H1 (cell line): ENCODE measurements at regions not wholly inside any gene's neighbourhood (a gene's known extent, or its start where the extent isn't known, plus 50 kb on each side); places are given as distances from the start of the nearest gene placed in this dataset.

Experiments used
- CTCF ChIA-PET: fragments of 300-600 bp; sonication (Branson Sonifier 250); formaldehyde crosslinking; loops from one replicate; lab custom pipeline; 2021; ENCODE audit not compliant: partially characterized antibody; lab: Charles Lee
- POLR2A ChIA-PET: fragments of 300-600 bp; sonication (Branson Sonifier 250); formaldehyde crosslinking; loops from one replicate; lab custom pipeline; 2021; ENCODE audit warnings: inconsistent platforms; ENCODE audit not compliant: partially characterized antibody; lab: Charles Lee
- DNase-seq, 2 experiments: peaks; one replicate each; pipeline versions ENCODE4 v3.0.0 to v3.0.0-alpha.2; 2010 to 2022; ENCODE audit warnings: low spot score in 2 of 2, low read depth in 1 of 2, mixed read lengths in 1 of 2
- FAIRE-seq: peaks from 2 replicates; lab custom pipeline; 2011; peaks lifted over from hg19 to GRCh38; lab: Jason Lieb, UNC
- H2AFZ ChIP-seq: 2 replicates; pipeline ENCODE4 v1.8.1; 2012; ENCODE audit warnings: low read length, inconsistent platforms
- H2AK5ac ChIP-seq: 2 replicates; pipeline ENCODE4 v1.6.1; 2013; ENCODE audit warnings: low read depth, low read length
- H2BK120ac ChIP-seq: replicated peaks from 2 replicates; pipeline ENCODE3; 2013; ENCODE audit warnings: low read depth, low read length, inconsistent platforms
- H2BK12ac ChIP-seq: 2 replicates; pipeline ENCODE4 v1.6.1; 2013; ENCODE audit warnings: low read depth, low read length
- H2BK15ac ChIP-seq: 2 replicates; pipeline ENCODE4 v1.6.1; 2013; ENCODE audit warnings: low read length
- H2BK20ac ChIP-seq: 2 replicates; pipeline ENCODE4 v1.6.1; 2013; ENCODE audit warnings: low read length
- H2BK5ac ChIP-seq: 2 replicates; pipeline ENCODE4 v1.6.1; 2013; ENCODE audit warnings: low read depth, low read length
- H3K14ac ChIP-seq: 2 replicates; pipeline ENCODE4 v1.6.1; 2013; ENCODE audit warnings: inconsistent platforms; ENCODE audit not compliant: insufficient read length
- H3K18ac ChIP-seq: 2 replicates; pipeline ENCODE4 v1.6.1; 2013; ENCODE audit warnings: low read length; ENCODE audit errors: extremely low read depth
- H3K23ac ChIP-seq: 2 replicates; pipeline ENCODE4 v1.6.1; 2013; ENCODE audit warnings: inconsistent platforms; ENCODE audit not compliant: insufficient read length
- H3K23me2 ChIP-seq: 2 replicates; pipeline ENCODE4 v1.6.1; 2013; ENCODE audit warnings: low read depth, low read length
- H3K27ac ChIP-seq: 2 replicates; pipeline ENCODE4 v1.6.1; 2011; ENCODE audit warnings: low read depth, low read length, inconsistent platforms
- H3K27me3 ChIP-seq, 4 experiments: replicated peaks in 1 of 4; 1 replicate in 1 of 4; 2 replicates in 3 of 4; pipeline versions ENCODE4 v1.6.1 to v1.8.1; 2011 to 2013; ENCODE audit warnings: low read length in 3 of 4, mild to moderate bottlenecking in 3 of 4, inconsistent platforms in 2 of 4, mixed read lengths in 2 of 4, moderate library complexity in 1 of 4; ENCODE audit not compliant: control insufficient read depth in 3 of 4, insufficient read depth in 3 of 4; ENCODE audit errors: extremely low read depth in 1 of 4
- H3K36me3 ChIP-seq, 4 experiments: 2 replicates each; pipeline versions ENCODE4 v1.6.1 to v1.8.1; 2011 to 2013; ENCODE audit warnings: mild to moderate bottlenecking in 4 of 4, low read length in 3 of 4, moderate library complexity in 2 of 4, control low read depth in 1 of 4, inconsistent platforms in 1 of 4; ENCODE audit not compliant: insufficient read depth in 4 of 4, control insufficient read depth in 2 of 4
- H3K4ac ChIP-seq: replicated peaks from 2 replicates; pipeline ENCODE3; 2013; ENCODE audit warnings: low read length, low read depth, mixed read lengths, inconsistent platforms; ENCODE audit not compliant: insufficient read length
- H3K4me1 ChIP-seq, 4 experiments: replicated peaks in 1 of 4; 1 replicate in 1 of 4; 2 replicates in 3 of 4; pipeline versions ENCODE4 v1.6.1 to v1.8.1; 2011 to 2013; ENCODE audit warnings: low read length in 3 of 4, inconsistent platforms in 2 of 4, mixed read lengths in 1 of 4; ENCODE audit not compliant: insufficient read depth in 4 of 4, control insufficient read depth in 3 of 4
- H3K4me2 ChIP-seq, 2 experiments: 2 replicates each; pipeline versions ENCODE4 v1.6.1 to v1.8.1; 2011 to 2013; ENCODE audit warnings: low read depth in 2 of 2, low read length in 2 of 2, control low read depth in 1 of 2, inconsistent platforms in 1 of 2, mild to moderate bottlenecking in 1 of 2; ENCODE audit not compliant: insufficient read depth in 1 of 2
- H3K4me3 ChIP-seq, 4 experiments: fragments of 200-600, 300-600 bp in 1 of 4; sonication (generic), shearing (Covaris generic), sonication (Bioruptor Twin) in 1 of 4; 2 replicates each; pipeline versions ENCODE4 v1.5.1 to v1.8.1; 2011 to 2016; ENCODE audit warnings: low read length in 4 of 4, low read depth in 3 of 4, control low read depth in 2 of 4, inconsistent platforms in 2 of 4, mild to moderate bottlenecking in 2 of 4, mixed read lengths in 1 of 4, moderate library complexity in 1 of 4; ENCODE audit not compliant: insufficient read depth in 2 of 4; ENCODE audit errors: extremely low read depth in 1 of 4
- H3K56ac ChIP-seq: replicated peaks from 2 replicates; pipeline ENCODE3; 2013; ENCODE audit warnings: low read depth, mild to moderate bottlenecking, mixed read lengths, low read length, inconsistent platforms; ENCODE audit not compliant: insufficient read length
- H3K79me1 ChIP-seq: 2 replicates; pipeline ENCODE4 v1.6.1; 2013; ENCODE audit warnings: low read depth, low read length, control low read depth
- H3K79me2 ChIP-seq, 2 experiments: 2 replicates each; pipeline versions ENCODE4 v1.6.1 to v1.8.1; 2012 to 2013; ENCODE audit warnings: low read length in 2 of 2, mild to moderate bottlenecking in 2 of 2, inconsistent platforms in 1 of 2; ENCODE audit not compliant: insufficient read depth in 2 of 2, control insufficient read depth in 1 of 2
- H3K9ac ChIP-seq, 4 experiments: replicated peaks in 1 of 4; 1 replicate in 1 of 4; 2 replicates in 3 of 4; pipeline versions ENCODE4 v1.6.1 to v1.8.1; 2011 to 2013; ENCODE audit warnings: low read depth in 3 of 4, low read length in 3 of 4, control low read depth in 2 of 4, mild to moderate bottlenecking in 2 of 4, moderate library complexity in 2 of 4, inconsistent platforms in 1 of 4; ENCODE audit errors: extremely low read depth in 1 of 4
- H3K9me3 ChIP-seq, 2 experiments: 2 replicates each; pipeline versions ENCODE4 v1.6.1 to v1.8.1; 2012 to 2013; ENCODE audit warnings: mild to moderate bottlenecking in 2 of 2, moderate library complexity in 2 of 2, control low read depth in 1 of 2, inconsistent platforms in 1 of 2, low read depth in 1 of 2, low read length in 1 of 2, mixed read lengths in 1 of 2; ENCODE audit not compliant: insufficient read depth in 2 of 2
- H4K20me1 ChIP-seq, 2 experiments: replicated peaks in 1 of 2; 2 replicates each; pipeline versions ENCODE3 to v1.8.1; 2011 to 2013; ENCODE audit warnings: inconsistent platforms in 2 of 2, low read length in 2 of 2, mild to moderate bottlenecking in 1 of 2; ENCODE audit not compliant: insufficient read depth in 2 of 2, control insufficient read depth in 1 of 2
- H4K5ac ChIP-seq: 2 replicates; pipeline ENCODE4 v1.6.1; 2013; ENCODE audit warnings: low read length, low read depth, mixed read lengths, inconsistent platforms; ENCODE audit not compliant: insufficient read length
- H4K8ac ChIP-seq: 2 replicates; pipeline ENCODE4 v1.8.0; 2013; ENCODE audit warnings: mild to moderate bottlenecking, moderate library complexity, low read length, inconsistent platforms; ENCODE audit not compliant: insufficient read depth; ENCODE audit errors: extremely low read depth
- H4K91ac ChIP-seq: replicated peaks from 2 replicates; pipeline ENCODE3; 2013; ENCODE audit warnings: low read length, mixed read lengths, inconsistent platforms; ENCODE audit not compliant: insufficient read length
- CBX8 ChIP-seq: fragments of 300-800, 300-1000 bp; sonication (generic); IDR thresholded peaks from 2 replicates; pipeline ENCODE4 v1.7.1; 2016; ENCODE audit warnings: low read depth, low read length, borderline replicate concordance
- CREB1 ChIP-seq: IDR thresholded peaks from 2 replicates; pipeline ENCODE4 v1.6.1; 2012; ENCODE audit warnings: inconsistent platforms
- FOSL1 ChIP-seq: IDR thresholded peaks from 2 replicates; pipeline ENCODE4 v1.6.1; 2011; ENCODE audit warnings: mild to moderate bottlenecking, low read depth, low read length, moderate library complexity; ENCODE audit not compliant: insufficient read depth
- HDAC6 ChIP-seq: IDR thresholded peaks from one replicate; pipeline ENCODE4 v1.7.1; 2012; ENCODE audit warnings: low read depth, mild to moderate bottlenecking, inconsistent platforms, low read length, moderate library complexity
- KDM1A ChIP-seq: fragments of 200-600, 300-600 bp; sonication (generic); IDR thresholded peaks from 2 replicates; pipeline ENCODE4 v1.7.1; 2016; ENCODE audit warnings: mild to moderate bottlenecking, low read length, borderline replicate concordance
- RAD21 ChIP-seq, 2 experiments: IDR thresholded peaks in 1 of 2; conservative IDR thresholded peaks in 1 of 2; 2 replicates each; pipeline ENCODE4 v1.6.1; 2011; ENCODE audit warnings: low read depth in 2 of 2, low read length in 2 of 2, improper control_type of control experiment in 1 of 2, inconsistent platforms in 1 of 2, mild to moderate bottlenecking in 1 of 2, moderate library complexity in 1 of 2
- RXRA ChIP-seq: IDR thresholded peaks from 2 replicates; pipeline ENCODE4 v1.6.1; 2011; ENCODE audit warnings: low read depth, mild to moderate bottlenecking, low read length, moderate library complexity; ENCODE audit not compliant: insufficient read depth
- SAP30 ChIP-seq: fragments of 300-600 bp; sonication (generic); IDR thresholded peaks from 2 replicates; pipeline ENCODE4 v1.7.1; 2012; ENCODE audit warnings: low read length, moderate library complexity, mild to moderate bottlenecking, inconsistent platforms; ENCODE audit not compliant: insufficient read depth, insufficient replicate concordance
- SIX5 ChIP-seq: IDR thresholded peaks from 2 replicates; pipeline ENCODE4 v1.6.1; 2011; ENCODE audit warnings: mild to moderate bottlenecking, low read depth, low read length
- SP2 ChIP-seq: IDR thresholded peaks from 2 replicates; pipeline ENCODE4 v1.6.1; 2012; ENCODE audit warnings: mild to moderate bottlenecking, low read length, inconsistent platforms
- SRF ChIP-seq: IDR thresholded peaks from 2 replicates; pipeline ENCODE4 v1.6.1; 2011; ENCODE audit warnings: mild to moderate bottlenecking, low read depth, low read length, moderate library complexity
- TAF1 ChIP-seq: IDR thresholded peaks from 2 replicates; pipeline ENCODE4 v1.6.1; 2011; ENCODE audit warnings: mild to moderate bottlenecking, low read depth, low read length
- ZNF274 ChIP-seq: IDR thresholded peaks from 2 replicates; pipeline ENCODE4 v1.7.0; 2012; ENCODE audit warnings: low read length, borderline replicate concordance; ENCODE audit errors: extremely low read depth
- TF ChIP-seq, protein P1 (sequence below): IDR thresholded peaks from 2 replicates; pipeline ENCODE4 v1.6.1; 2012; ENCODE audit warnings: low read length, inconsistent platforms

- H4K91ac ChIP-seq = no peak overlapping the region
- H3K23ac ChIP-seq = no peak overlapping the region
- H2AK5ac ChIP-seq = no peak overlapping the region
- H4K20me1 ChIP-seq = no peaks in the 10 kb centered on the region
- CTCF ChIA-PET = interaction anchor here (0.7 kb wide), 2 partner anchors 13 to 254 kb away, joined by 3 read pairs; no protein-coding TSS in a partner anchor
- H4K8ac ChIP-seq = no peak overlapping the region
- no peak overlapping the region for H4K5ac ChIP-seq
- H3K36me3 ChIP-seq = no peaks in the 10 kb centered on the region; a peak in 1 of 8 replicates
- H3K4ac ChIP-seq = no peak overlapping the region
- no peak overlapping the region for H2BK120ac ChIP-seq
- no peak overlapping the region for H2BK5ac ChIP-seq
- H2BK12ac ChIP-seq = no peak overlapping the region
- H2AFZ ChIP-seq = no peak overlapping the region
- H2BK15ac ChIP-seq = no peak overlapping the region
- no peak overlapping the region for H2BK20ac ChIP-seq
- no peaks in the 10 kb centered on the region; a peak in 1 of 7 replicates for H3K4me1 ChIP-seq
- no peaks in the 10 kb centered on the region for H3K79me2 ChIP-seq
- H3K56ac ChIP-seq = no peak overlapping the region
- no peaks in the 10 kb centered on the region for H3K23me2 ChIP-seq
- no peaks in the 10 kb centered on the region for H3K27me3 ChIP-seq
- POLR2A ChIA-PET = no interaction called here
- H3K79me1 ChIP-seq = no peaks in the 10 kb centered on the region
- DNase-seq (no peak), FAIRE-seq (no peak)
- H3K14ac ChIP-seq = no peak overlapping the region
- no peaks in the 10 kb centered on the region for H3K9me3 ChIP-seq
- no peak overlapping the region for H3K4me2 ChIP-seq
- H3K18ac ChIP-seq = no peak overlapping the region
- no peak overlapping the region for H3K27ac ChIP-seq
- H3K4me3 ChIP-seq = no peak overlapping the region
- no peak overlapping the region for H3K9ac ChIP-seq
- TF ChIP-seq RAD21 (IDR thresholded peaks at IDR 0.05 in 1 of 2, conservative IDR thresholded peaks at IDR 0.05 in 1 of 2; ENCODE audit: low read depth in 2 of 2, low read length in 2 of 2) (no peak), ZNF274 (no peak), RXRA (no peak), SRF (no peak), CREB1 (no peak), SAP30 (no peak), KDM1A (no peak), SIX5 (no peak), TAF1 (no peak), FOSL1 (no peak), HDAC6 (no peak), SP2 (no peak), CBX8 (no peak)
- TF ChIP-seq, protein P1, sequence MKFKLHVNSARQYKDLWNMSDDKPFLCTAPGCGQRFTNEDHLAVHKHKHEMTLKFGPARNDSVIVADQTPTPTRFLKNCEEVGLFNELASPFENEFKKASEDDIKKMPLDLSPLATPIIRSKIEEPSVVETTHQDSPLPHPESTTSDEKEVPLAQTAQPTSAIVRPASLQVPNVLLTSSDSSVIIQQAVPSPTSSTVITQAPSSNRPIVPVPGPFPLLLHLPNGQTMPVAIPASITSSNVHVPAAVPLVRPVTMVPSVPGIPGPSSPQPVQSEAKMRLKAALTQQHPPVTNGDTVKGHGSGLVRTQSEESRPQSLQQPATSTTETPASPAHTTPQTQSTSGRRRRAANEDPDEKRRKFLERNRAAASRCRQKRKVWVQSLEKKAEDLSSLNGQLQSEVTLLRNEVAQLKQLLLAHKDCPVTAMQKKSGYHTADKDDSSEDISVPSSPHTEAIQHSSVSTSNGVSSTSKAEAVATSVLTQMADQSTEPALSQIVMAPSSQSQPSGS = no peak
Measured at GRCh38 chr2:156652691-156653090, 216.5 kb downstream of the GPD2 start.
